Endothelial cell (in vitro differentiated cells): ENCODE measurements at regions not wholly inside any gene's neighbourhood (a gene's known extent, or its start where the extent isn't known, plus 50 kb on each side); places are given as distances from the start of the nearest gene placed in this dataset.

Source experiments
- DNase-seq: peaks from one replicate; pipeline ENCODE4 v3.0.0; 2021; ENCODE audit warnings: low spot score
- H3K27ac Mint-ChIP-seq: one replicate; pipeline ENCODE4 v1.8.0; 2021; ENCODE audit warnings: mixed read lengths, inconsistent platforms; ENCODE audit not compliant: unreplicated experiment
- H3K27me3 Mint-ChIP-seq: one replicate; pipeline ENCODE4 v1.8.0; 2021; ENCODE audit warnings: mild to moderate bottlenecking, moderate library complexity, mixed read lengths, inconsistent platforms; ENCODE audit not compliant: unreplicated experiment
- H3K36me3 Mint-ChIP-seq: one replicate; pipeline ENCODE4 v1.8.0; 2021; ENCODE audit warnings: mild to moderate bottlenecking, low read depth, mixed read lengths, inconsistent platforms; ENCODE audit not compliant: unreplicated experiment
- H3K4me1 Mint-ChIP-seq: one replicate; pipeline ENCODE4 v1.8.0; 2021; ENCODE audit warnings: mild to moderate bottlenecking, mixed read lengths, inconsistent platforms; ENCODE audit not compliant: unreplicated experiment
- H3K4me3 Mint-ChIP-seq: one replicate; pipeline ENCODE4 v1.8.0; 2021; ENCODE audit warnings: mild to moderate bottlenecking, mixed read lengths, inconsistent platforms; ENCODE audit not compliant: unreplicated experiment
- H3K9me3 Mint-ChIP-seq: one replicate; pipeline ENCODE4 v1.8.0; 2021; ENCODE audit warnings: mixed read lengths, inconsistent platforms; ENCODE audit not compliant: unreplicated experiment
- CTCF ChIP-seq: fragments of 200-600 bp; sonication (generic); IDR thresholded peaks from one replicate; pipeline ENCODE4 v1.5.0; 2021; ENCODE audit warnings: antibody characterized with exemption; ENCODE audit not compliant: unreplicated experiment

- TF ChIP-seq CTCF: no peak
- Mint-ChIP-seq H3K27me3 (no peaks in the 10 kb centered on the region), H3K27ac (no peak overlapping the region), H3K9me3 (no peaks in the 10 kb centered on the region), H3K4me3 (no peak overlapping the region), H3K36me3 (no peaks in the 10 kb centered on the region), H3K4me1 (peaks cover 3% of the 10 kb centered on the region)
- no peak for DNase-seq
Observed at GRCh38 chr12:91663310-91663709, 480.7 kb upstream of the DCN start.

DNA sequence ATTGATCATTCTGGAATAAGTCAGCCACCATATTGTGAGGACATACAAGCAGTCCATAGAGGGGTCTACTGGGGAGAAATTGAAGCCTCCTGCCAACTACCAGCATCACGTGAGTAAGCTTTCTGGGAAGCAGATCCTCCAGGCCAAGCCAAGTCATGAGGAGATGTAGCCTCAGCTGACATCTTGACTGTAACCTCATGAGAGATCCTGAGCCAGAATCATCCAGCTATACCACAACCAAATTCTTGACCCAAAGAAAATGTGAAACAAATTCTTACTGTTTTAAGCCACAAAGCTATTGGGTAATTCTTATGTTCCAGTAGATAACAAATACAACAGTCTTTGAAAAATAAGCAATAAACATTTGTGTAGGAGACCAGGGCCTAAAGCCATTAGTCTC lies 479.4 kb upstream of the DCN start:
- no peaks in the 10 kb centered on the region for H3K36me3 Mint-ChIP-seq
- DNase-seq: no peak
- no peak overlapping the region for H3K4me3 Mint-ChIP-seq
- H3K27ac Mint-ChIP-seq: no peak overlapping the region
- no peaks in the 10 kb centered on the region for H3K9me3 Mint-ChIP-seq
- no peaks in the 10 kb centered on the region for H3K27me3 Mint-ChIP-seq
- H3K4me1 Mint-ChIP-seq: peaks cover 3% of the 10 kb centered on the region
- no peak for TF ChIP-seq CTCF

- Mint-ChIP-seq H3K36me3 (no peaks in the 10 kb centered on the region), H3K4me3 (no peak overlapping the region), H3K9me3 (no peaks in the 10 kb centered on the region), H3K4me1 (peaks cover 3% of the 10 kb centered on the region), H3K27ac (no peak overlapping the region), H3K27me3 (no peaks in the 10 kb centered on the region)
- no peak for DNase-seq
- no peak for TF ChIP-seq CTCF
Observed at GRCh38 chr12:91657032-91657431, 474.4 kb upstream of the DCN start.

GRCh38 chr12:91655966-91656365 lies 473.3 kb upstream of the DCN start:
- no peak for TF ChIP-seq CTCF

GRCh38 chr12:91654087-91654486 lies 471.5 kb upstream of the DCN start:
- Mint-ChIP-seq H3K36me3 (no peaks in the 10 kb centered on the region), H3K9me3 (no peaks in the 10 kb centered on the region)
- no peak for TF ChIP-seq CTCF

More at GRCh38 chr12:91655966-91656365, 473.3 kb upstream of the DCN start:
- Mint-ChIP-seq H3K9me3 (no peaks in the 10 kb centered on the region), H3K27me3 (no peaks in the 10 kb centered on the region), H3K36me3 (no peaks in the 10 kb centered on the region), H3K27ac (no peak overlapping the region), H3K4me1 (no peaks in the 10 kb centered on the region), H3K4me3 (no peak overlapping the region)
- no peak for DNase-seq

More at GRCh38 chr12:91654087-91654486, 471.5 kb upstream of the DCN start:
- Mint-ChIP-seq H3K4me1 (no peaks in the 10 kb centered on the region), H3K27me3 (no peaks in the 10 kb centered on the region), H3K27ac (no peak overlapping the region), H3K4me3 (no peak overlapping the region)
- no peak for DNase-seq
